ENCODE measurements at regions not wholly inside any gene's neighbourhood (a gene's known extent, or its start where the extent isn't known, plus 50 kb on each side); places are given as distances from the start of the nearest gene placed in this dataset.

DNA sequence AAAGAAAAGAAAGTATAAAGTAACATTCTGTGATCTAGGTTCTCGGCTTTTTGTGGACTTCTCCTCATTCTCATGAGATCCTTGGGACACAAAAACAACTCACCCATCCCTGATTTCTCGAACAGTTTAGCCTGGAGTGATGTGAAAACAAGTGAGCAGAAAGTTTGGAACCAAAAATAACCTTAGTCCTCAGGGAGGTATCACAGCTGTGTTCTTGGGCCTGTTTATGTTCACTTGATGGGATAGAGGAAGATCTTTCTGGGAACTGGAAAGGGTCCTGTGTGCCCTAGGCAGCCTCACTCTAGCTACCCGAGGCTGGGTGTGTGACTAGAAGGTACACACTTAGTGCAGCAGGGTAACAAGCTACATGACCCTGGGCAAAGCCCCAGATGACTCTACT, 308.8 kb upstream of the PDZRN3 start:
- TF ChIP-seq, protein P1, sequence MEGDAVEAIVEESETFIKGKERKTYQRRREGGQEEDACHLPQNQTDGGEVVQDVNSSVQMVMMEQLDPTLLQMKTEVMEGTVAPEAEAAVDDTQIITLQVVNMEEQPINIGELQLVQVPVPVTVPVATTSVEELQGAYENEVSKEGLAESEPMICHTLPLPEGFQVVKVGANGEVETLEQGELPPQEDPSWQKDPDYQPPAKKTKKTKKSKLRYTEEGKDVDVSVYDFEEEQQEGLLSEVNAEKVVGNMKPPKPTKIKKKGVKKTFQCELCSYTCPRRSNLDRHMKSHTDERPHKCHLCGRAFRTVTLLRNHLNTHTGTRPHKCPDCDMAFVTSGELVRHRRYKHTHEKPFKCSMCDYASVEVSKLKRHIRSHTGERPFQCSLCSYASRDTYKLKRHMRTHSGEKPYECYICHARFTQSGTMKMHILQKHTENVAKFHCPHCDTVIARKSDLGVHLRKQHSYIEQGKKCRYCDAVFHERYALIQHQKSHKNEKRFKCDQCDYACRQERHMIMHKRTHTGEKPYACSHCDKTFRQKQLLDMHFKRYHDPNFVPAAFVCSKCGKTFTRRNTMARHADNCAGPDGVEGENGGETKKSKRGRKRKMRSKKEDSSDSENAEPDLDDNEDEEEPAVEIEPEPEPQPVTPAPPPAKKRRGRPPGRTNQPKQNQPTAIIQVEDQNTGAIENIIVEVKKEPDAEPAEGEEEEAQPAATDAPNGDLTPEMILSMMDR (IDR thresholded peaks at IDR 0.05; ENCODE audit: low read depth, low read length, missing input control), result no peak
- TF ChIP-seq, protein P2, sequence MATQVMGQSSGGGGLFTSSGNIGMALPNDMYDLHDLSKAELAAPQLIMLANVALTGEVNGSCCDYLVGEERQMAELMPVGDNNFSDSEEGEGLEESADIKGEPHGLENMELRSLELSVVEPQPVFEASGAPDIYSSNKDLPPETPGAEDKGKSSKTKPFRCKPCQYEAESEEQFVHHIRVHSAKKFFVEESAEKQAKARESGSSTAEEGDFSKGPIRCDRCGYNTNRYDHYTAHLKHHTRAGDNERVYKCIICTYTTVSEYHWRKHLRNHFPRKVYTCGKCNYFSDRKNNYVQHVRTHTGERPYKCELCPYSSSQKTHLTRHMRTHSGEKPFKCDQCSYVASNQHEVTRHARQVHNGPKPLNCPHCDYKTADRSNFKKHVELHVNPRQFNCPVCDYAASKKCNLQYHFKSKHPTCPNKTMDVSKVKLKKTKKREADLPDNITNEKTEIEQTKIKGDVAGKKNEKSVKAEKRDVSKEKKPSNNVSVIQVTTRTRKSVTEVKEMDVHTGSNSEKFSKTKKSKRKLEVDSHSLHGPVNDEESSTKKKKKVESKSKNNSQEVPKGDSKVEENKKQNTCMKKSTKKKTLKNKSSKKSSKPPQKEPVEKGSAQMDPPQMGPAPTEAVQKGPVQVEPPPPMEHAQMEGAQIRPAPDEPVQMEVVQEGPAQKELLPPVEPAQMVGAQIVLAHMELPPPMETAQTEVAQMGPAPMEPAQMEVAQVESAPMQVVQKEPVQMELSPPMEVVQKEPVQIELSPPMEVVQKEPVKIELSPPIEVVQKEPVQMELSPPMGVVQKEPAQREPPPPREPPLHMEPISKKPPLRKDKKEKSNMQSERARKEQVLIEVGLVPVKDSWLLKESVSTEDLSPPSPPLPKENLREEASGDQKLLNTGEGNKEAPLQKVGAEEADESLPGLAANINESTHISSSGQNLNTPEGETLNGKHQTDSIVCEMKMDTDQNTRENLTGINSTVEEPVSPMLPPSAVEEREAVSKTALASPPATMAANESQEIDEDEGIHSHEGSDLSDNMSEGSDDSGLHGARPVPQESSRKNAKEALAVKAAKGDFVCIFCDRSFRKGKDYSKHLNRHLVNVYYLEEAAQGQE (IDR thresholded peaks at IDR 0.05), result no peak
- TF ChIP-seq EGR1 (IDR thresholded peaks at IDR 0.05; ENCODE audit: low read depth in 2 of 2) (no peak), SP1 (IDR thresholded peaks at IDR 0.05) (no peak)
- TF ChIP-seq, protein P3, sequence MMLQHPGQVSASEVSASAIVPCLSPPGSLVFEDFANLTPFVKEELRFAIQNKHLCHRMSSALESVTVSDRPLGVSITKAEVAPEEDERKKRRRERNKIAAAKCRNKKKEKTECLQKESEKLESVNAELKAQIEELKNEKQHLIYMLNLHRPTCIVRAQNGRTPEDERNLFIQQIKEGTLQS (IDR thresholded peaks at IDR 0.05), result no peak
